Parathyroid adenoma (tissue), 2 donors: ENCODE measurements at regions not wholly inside any gene's neighbourhood (a gene's known extent, or its start where the extent isn't known, plus 50 kb on each side); places are given as distances from the start of the nearest gene placed in this dataset.

Experiments
- H2AFZ ChIP-seq: fragments of 300-600 bp; sonication (generic); one replicate; pipeline ENCODE4 v1.7.0; 2017; ENCODE audit warnings: antibody characterized with exemption, mild to moderate bottlenecking
- H3K27ac ChIP-seq: fragments of 300-600 bp; sonication (generic); one replicate; pipeline ENCODE4 v1.7.0; 2017
- H3K27me3 ChIP-seq: fragments of 300-600 bp; sonication (generic); one replicate; pipeline ENCODE4 v1.7.0; 2017; ENCODE audit warnings: low read length; ENCODE audit not compliant: control insufficient read depth, insufficient read depth
- H3K36me3 ChIP-seq: fragments of 300-600 bp; sonication (generic); one replicate; pipeline ENCODE4 v1.7.0; 2017; ENCODE audit warnings: low read length; ENCODE audit not compliant: control insufficient read depth, insufficient read depth
- H3K4me1 ChIP-seq: fragments of 300-600 bp; sonication (generic); one replicate; pipeline ENCODE4 v1.7.0; 2017; ENCODE audit warnings: control low read depth
- H3K4me2 ChIP-seq: fragments of 300-600 bp; sonication (generic); one replicate; pipeline ENCODE4 v1.7.0; 2017; ENCODE audit warnings: low read length
- H3K4me3 ChIP-seq: fragments of 300-600 bp; sonication (generic); one replicate; pipeline ENCODE4 v1.7.0; 2017; ENCODE audit warnings: low read depth, low read length
- H3K79me2 ChIP-seq: fragments of 300-600 bp; sonication (generic); one replicate; pipeline ENCODE4 v1.7.0; 2017; ENCODE audit warnings: control low read depth
- H3K9ac ChIP-seq: fragments of 300-600 bp; sonication (generic); one replicate; pipeline ENCODE4 v1.7.0; 2017; ENCODE audit warnings: mild to moderate bottlenecking
- H3K9me3 ChIP-seq: fragments of 300-600 bp; sonication (generic); one replicate; pipeline ENCODE4 v1.7.0; 2017; ENCODE audit warnings: low read length; ENCODE audit not compliant: control insufficient read depth
- TF ChIP-seq, protein P1 (sequence below): fragments of 300-600 bp; sonication (generic); IDR thresholded peaks from one replicate; pipeline ENCODE4 v1.7.0; 2017; ENCODE audit warnings: antibody characterized with exemption, mild to moderate bottlenecking
- donor health status: primary hyperparathyroidism.

DNA sequence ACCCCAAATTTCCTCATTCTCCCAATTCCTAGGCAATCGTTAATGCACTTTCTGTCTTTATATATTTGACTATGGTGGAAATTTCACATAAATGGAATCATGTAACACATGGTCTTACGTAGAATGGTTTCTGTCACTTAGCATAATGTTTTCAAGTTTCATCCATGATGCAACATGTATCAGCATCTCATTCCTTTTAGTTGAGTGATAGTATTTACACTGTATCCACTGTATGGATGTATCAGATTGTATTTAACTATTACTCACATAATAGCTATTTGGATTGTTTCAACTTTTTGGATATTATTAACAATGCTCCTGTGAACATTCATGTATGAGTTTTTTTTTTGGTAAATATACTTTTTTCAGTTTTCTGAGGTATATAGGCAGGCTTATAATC, 982.3 kb upstream of the DDX18 start:
- TF ChIP-seq, protein P1, sequence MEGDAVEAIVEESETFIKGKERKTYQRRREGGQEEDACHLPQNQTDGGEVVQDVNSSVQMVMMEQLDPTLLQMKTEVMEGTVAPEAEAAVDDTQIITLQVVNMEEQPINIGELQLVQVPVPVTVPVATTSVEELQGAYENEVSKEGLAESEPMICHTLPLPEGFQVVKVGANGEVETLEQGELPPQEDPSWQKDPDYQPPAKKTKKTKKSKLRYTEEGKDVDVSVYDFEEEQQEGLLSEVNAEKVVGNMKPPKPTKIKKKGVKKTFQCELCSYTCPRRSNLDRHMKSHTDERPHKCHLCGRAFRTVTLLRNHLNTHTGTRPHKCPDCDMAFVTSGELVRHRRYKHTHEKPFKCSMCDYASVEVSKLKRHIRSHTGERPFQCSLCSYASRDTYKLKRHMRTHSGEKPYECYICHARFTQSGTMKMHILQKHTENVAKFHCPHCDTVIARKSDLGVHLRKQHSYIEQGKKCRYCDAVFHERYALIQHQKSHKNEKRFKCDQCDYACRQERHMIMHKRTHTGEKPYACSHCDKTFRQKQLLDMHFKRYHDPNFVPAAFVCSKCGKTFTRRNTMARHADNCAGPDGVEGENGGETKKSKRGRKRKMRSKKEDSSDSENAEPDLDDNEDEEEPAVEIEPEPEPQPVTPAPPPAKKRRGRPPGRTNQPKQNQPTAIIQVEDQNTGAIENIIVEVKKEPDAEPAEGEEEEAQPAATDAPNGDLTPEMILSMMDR: no peak
- H2AFZ ChIP-seq: no peak overlapping the region

DNA sequence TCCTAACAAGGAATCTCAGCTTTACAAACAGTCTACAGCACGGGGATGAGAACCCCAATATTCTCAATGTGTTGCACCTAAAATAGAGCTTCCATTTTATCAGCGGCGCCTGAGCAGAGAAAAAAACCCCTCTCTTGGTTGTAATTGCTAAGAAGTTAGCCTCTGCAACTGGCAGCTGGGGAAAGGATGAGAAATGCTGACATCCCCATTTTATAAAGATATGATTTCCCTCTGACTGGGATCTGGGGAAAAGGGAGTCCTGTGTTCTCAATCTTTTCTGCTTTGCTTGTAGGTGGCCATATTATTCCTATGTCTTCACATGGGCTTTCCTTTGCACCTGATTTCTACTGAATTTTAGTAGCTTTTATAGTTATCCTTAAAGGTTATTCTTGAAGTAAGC, 981.4 kb upstream of the DDX18 start:
- Histone ChIP-seq H3K4me1 (no peaks in the 10 kb centered on the region), H3K36me3 (no peaks in the 10 kb centered on the region), H3K27me3 (no peaks in the 10 kb centered on the region), H2AFZ (no peak overlapping the region), H3K4me2 (no peak overlapping the region), H3K79me2 (no peaks in the 10 kb centered on the region), H3K4me3 (no peak overlapping the region), H3K9ac (no peak overlapping the region), H3K27ac (no peak overlapping the region), H3K9me3 (no peaks in the 10 kb centered on the region)
- TF ChIP-seq, protein P1: no peak

More for the DNA sequence above, 982.3 kb upstream of the DDX18 start:
- Histone ChIP-seq H3K4me2 (no peak overlapping the region), H3K9ac (no peak overlapping the region), H3K27ac (no peak overlapping the region), H3K9me3 (no peaks in the 10 kb centered on the region), H3K79me2 (no peaks in the 10 kb centered on the region), H3K4me3 (no peak overlapping the region), H3K36me3 (no peaks in the 10 kb centered on the region), H3K27me3 (no peaks in the 10 kb centered on the region), H3K4me1 (no peaks in the 10 kb centered on the region)

DNA sequence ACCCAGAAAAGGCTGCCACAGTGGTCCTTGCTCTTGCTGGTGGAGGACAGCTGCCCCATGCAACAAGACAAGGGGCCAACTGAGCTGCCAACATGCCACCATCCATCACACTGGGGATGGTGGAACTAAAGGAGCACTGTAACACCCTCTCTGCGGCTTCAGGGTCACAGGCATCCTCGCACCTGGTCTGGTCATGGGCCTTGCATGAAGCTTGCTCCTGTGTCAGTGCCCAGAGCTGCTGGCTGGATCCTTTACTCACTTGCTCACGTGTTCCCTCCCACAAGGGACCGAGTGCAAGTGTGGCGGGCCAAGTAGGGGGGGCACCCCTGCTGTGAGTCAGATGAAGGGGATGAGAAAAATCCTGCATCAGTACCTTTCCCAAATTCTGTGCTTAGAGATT, 972.3 kb upstream of the DDX18 start:
- H3K4me3 ChIP-seq: no peak overlapping the region
- H3K27ac ChIP-seq: no peak overlapping the region
- no peaks in the 10 kb centered on the region for H3K9me3 ChIP-seq
- no peaks in the 10 kb centered on the region for H3K36me3 ChIP-seq
- TF ChIP-seq, protein P1: no peak
- H3K4me1 ChIP-seq: no peaks in the 10 kb centered on the region
- H3K27me3 ChIP-seq: no peaks in the 10 kb centered on the region
- no peak overlapping the region for H3K9ac ChIP-seq
- H3K79me2 ChIP-seq: no peaks in the 10 kb centered on the region
- H3K4me2 ChIP-seq: no peak overlapping the region
- no peak overlapping the region for H2AFZ ChIP-seq

DNA sequence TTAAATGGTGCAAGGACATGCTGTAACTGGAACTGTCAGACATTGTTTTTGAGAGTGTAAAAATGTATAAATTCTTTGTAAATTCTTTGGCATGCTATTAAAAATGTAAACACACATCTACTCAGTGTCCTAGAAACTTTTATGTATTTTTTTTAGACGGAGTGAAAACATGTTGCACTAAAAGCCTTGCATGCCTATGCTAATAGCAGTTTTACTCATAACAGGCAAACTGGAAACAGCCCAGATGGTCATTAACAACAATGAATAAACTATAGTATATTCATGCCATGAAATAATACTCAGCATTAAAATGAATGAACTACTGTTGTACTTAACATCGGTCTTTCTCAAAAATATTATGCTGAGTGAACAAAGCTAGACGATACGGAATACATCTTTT, 954.8 kb upstream of the DDX18 start:
- H2AFZ ChIP-seq: no peak overlapping the region
- no peaks in the 10 kb centered on the region for H3K4me1 ChIP-seq
- H3K4me3 ChIP-seq: no peak overlapping the region
- H3K9me3 ChIP-seq: no peaks in the 10 kb centered on the region
- H3K27me3 ChIP-seq: no peaks in the 10 kb centered on the region
- H3K27ac ChIP-seq: no peak overlapping the region
- H3K9ac ChIP-seq: no peak overlapping the region
- no peaks in the 10 kb centered on the region for H3K36me3 ChIP-seq
- H3K4me2 ChIP-seq: no peak overlapping the region
- H3K79me2 ChIP-seq: no peaks in the 10 kb centered on the region
- TF ChIP-seq, protein P1: no peak

DNA sequence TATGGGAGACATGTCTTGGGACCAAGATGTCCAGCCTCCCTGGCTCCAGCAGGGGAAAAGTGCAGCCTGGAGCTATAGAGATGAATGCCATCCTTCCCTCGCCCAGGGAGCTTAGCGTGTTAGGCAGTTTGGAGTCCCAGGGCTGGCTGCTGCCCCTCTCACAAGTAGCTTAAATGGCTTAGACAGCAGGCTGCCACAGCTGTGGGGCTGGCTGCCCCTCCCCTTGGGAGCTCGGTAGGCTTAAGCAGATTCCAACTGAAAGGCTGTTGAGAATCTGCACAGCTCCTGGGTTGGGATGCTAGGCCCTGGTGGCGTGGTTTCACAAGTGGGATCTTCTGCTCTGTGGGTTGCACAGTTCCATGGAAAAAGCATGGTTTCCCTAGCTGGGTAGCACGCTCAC, 940.5 kb upstream of the DDX18 start:
- no peak overlapping the region for H3K27ac ChIP-seq

More for the DNA sequence above, 940.5 kb upstream of the DDX18 start:
- Histone ChIP-seq H3K4me2 (no peak overlapping the region), H3K4me1 (no peaks in the 10 kb centered on the region), H3K27me3 (no peaks in the 10 kb centered on the region), H3K9ac (no peak overlapping the region), H3K79me2 (no peaks in the 10 kb centered on the region), H3K4me3 (no peak overlapping the region), H2AFZ (no peak overlapping the region), H3K9me3 (no peaks in the 10 kb centered on the region), H3K36me3 (no peaks in the 10 kb centered on the region)
- TF ChIP-seq, protein P1: no peak
